ENCODE measurements at regions not wholly inside any gene's neighbourhood (a gene's known extent, or its start where the extent isn't known, plus 50 kb on each side); places are given as distances from the start of the nearest gene placed in this dataset.

GRCh38 chr5:4581289-4581688, 558.8 kb upstream of the ADAMTS16 start:
- no peak for DNase-seq

- no peak for DNase-seq
These were observed 555.1 kb upstream of the ADAMTS16 start for GRCh38 chr5:4584982-4585381.

- DNase-seq: no peak
These were observed 526.7 kb upstream of the ADAMTS16 start for GRCh38 chr5:4613440-4613839.

GRCh38 chr5:4614088-4614487, 526.0 kb upstream of the ADAMTS16 start:
- DNase-seq: peak; percentile 35

GRCh38 chr5:4615369-4615768, 524.8 kb upstream of the ADAMTS16 start:
- peak; percentile 56 for DNase-seq

GRCh38 chr5:4625206-4625896, 514.8 kb upstream of the ADAMTS16 start:
- DNase-seq: no peak

GRCh38 chr5:4627131-4627530, 513.0 kb upstream of the ADAMTS16 start:
- DNase-seq: no peak

- peak; percentile 32 for DNase-seq
These were observed 512.2 kb upstream of the ADAMTS16 start for GRCh38 chr5:4627929-4628328.

GRCh38 chr5:4628645-4629385, 511.3 kb upstream of the ADAMTS16 start:
- no peak for DNase-seq

GRCh38 chr5:4630031-4630430, 510.1 kb upstream of the ADAMTS16 start:
- DNase-seq: peak; percentile 66

- DNase-seq: no peak
These were observed 505.8 kb upstream of the ADAMTS16 start for GRCh38 chr5:4634342-4634741.

- no peak for DNase-seq
These were observed 503.8 kb upstream of the ADAMTS16 start for GRCh38 chr5:4636378-4636777.

- DNase-seq: no peak
These were observed 500.2 kb upstream of the ADAMTS16 start for GRCh38 chr5:4639946-4640345.

- DNase-seq: peak; percentile 55
These were observed 499.3 kb upstream of the ADAMTS16 start for GRCh38 chr5:4640795-4641194.

- DNase-seq: no peak
These were observed 497.6 kb upstream of the ADAMTS16 start for GRCh38 chr5:4642525-4642924.

- no peak for DNase-seq
These were observed 496.9 kb upstream of the ADAMTS16 start for GRCh38 chr5:4643190-4643589.

- DNase-seq: no peak
These were observed 496.2 kb upstream of the ADAMTS16 start for GRCh38 chr5:4643960-4644359.

- DNase-seq: peak; percentile 60
These were observed 493.3 kb upstream of the ADAMTS16 start for GRCh38 chr5:4646715-4647375.

GRCh38 chr5:4647955-4648354, 492.2 kb upstream of the ADAMTS16 start:
- no peak for DNase-seq

GRCh38 chr5:4651806-4652565, 488.1 kb upstream of the ADAMTS16 start:
- DNase-seq: no peak

- no peak for DNase-seq
These were observed 486.7 kb upstream of the ADAMTS16 start for GRCh38 chr5:4653475-4653874.

- DNase-seq: no peak
These were observed 480.3 kb upstream of the ADAMTS16 start for GRCh38 chr5:4659851-4660250.

- DNase-seq: peak; percentile 53
These were observed 478.8 kb upstream of the ADAMTS16 start for GRCh38 chr5:4661326-4661725.
